Trophoblast cell (in vitro differentiated cells and primary cell): ENCODE measurements at regions not wholly inside any gene's neighbourhood (a gene's known extent, or its start where the extent isn't known, plus 50 kb on each side); places are given as distances from the start of the nearest gene placed in this dataset.

Experiments used
- DNase-seq, 2 donors: peaks; one replicate each; pipeline ENCODE4 v3.0.0-alpha.2; 2016
- H2AFZ ChIP-seq: 2 replicates; pipeline ENCODE4 v1.6.1; 2013; ENCODE audit warnings: low read length, moderate library complexity, mild to moderate bottlenecking; ENCODE audit not compliant: insufficient read depth, poor library complexity
- H2AK5ac ChIP-seq: 2 replicates; pipeline ENCODE4 v1.6.1; 2013; ENCODE audit warnings: mild to moderate bottlenecking, low read length
- H2BK120ac ChIP-seq: 2 replicates; pipeline ENCODE4 v1.6.1; 2013; ENCODE audit warnings: low read length, mild to moderate bottlenecking, moderate library complexity; ENCODE audit not compliant: insufficient read depth, poor library complexity
- H2BK12ac ChIP-seq: 2 replicates; pipeline ENCODE4 v1.6.1; 2013; ENCODE audit warnings: mild to moderate bottlenecking, low read length, moderate library complexity
- H2BK5ac ChIP-seq: 2 replicates; pipeline ENCODE4 v1.6.1; 2013; ENCODE audit warnings: low read length, low read depth, moderate library complexity, mild to moderate bottlenecking; ENCODE audit not compliant: poor library complexity
- H3K14ac ChIP-seq: 2 replicates; pipeline ENCODE4 v1.6.1; 2013; ENCODE audit warnings: mild to moderate bottlenecking, low read length
- H3K18ac ChIP-seq: 2 replicates; pipeline ENCODE4 v1.6.1; 2013; ENCODE audit warnings: mild to moderate bottlenecking, low read length
- H3K23ac ChIP-seq: 2 replicates; pipeline ENCODE4 v1.6.1; 2013; ENCODE audit warnings: low read length
- H3K27ac ChIP-seq: 2 replicates; pipeline ENCODE4 v1.5.1; 2013; ENCODE audit warnings: low read depth, mild to moderate bottlenecking, inconsistent platforms, low read length, moderate library complexity
- H3K27me3 ChIP-seq: 2 replicates; pipeline ENCODE4 v1.6.1; 2013; ENCODE audit warnings: inconsistent platforms, mild to moderate bottlenecking, low read length, moderate library complexity; ENCODE audit not compliant: insufficient read depth
- H3K36me3 ChIP-seq, 2 experiments: 1 replicate in 1 of 2; 2 replicates in 1 of 2; pipeline ENCODE4 v1.6.1; 2013; ENCODE audit warnings: low read length in 2 of 2, mild to moderate bottlenecking in 2 of 2, moderate library complexity in 1 of 2; ENCODE audit not compliant: insufficient read depth in 2 of 2, control insufficient read depth in 1 of 2
- H3K4ac ChIP-seq: 2 replicates; pipeline ENCODE4 v1.6.1; 2013; ENCODE audit warnings: low read depth, mild to moderate bottlenecking, low read length, moderate library complexity
- H3K4me1 ChIP-seq, 2 experiments: 1 replicate in 1 of 2; 2 replicates in 1 of 2; pipeline ENCODE4 v1.6.1; 2013; ENCODE audit warnings: low read length in 2 of 2, mild to moderate bottlenecking in 2 of 2, moderate library complexity in 1 of 2; ENCODE audit not compliant: insufficient read depth in 2 of 2, control insufficient read depth in 1 of 2
- H3K4me2 ChIP-seq: 2 replicates; pipeline ENCODE4 v1.6.1; 2013; ENCODE audit warnings: inconsistent platforms, mild to moderate bottlenecking, low read length, moderate library complexity
- H3K4me3 ChIP-seq: 2 replicates; pipeline ENCODE4 v1.5.1; 2013; ENCODE audit warnings: mild to moderate bottlenecking, low read depth, low read length, inconsistent platforms
- H3K79me1 ChIP-seq: one replicate; pipeline ENCODE4 v1.6.1; 2013; ENCODE audit warnings: low read length
- H3K79me2 ChIP-seq: 2 replicates; pipeline ENCODE4 v1.6.1; 2013; ENCODE audit warnings: low read length, mild to moderate bottlenecking; ENCODE audit not compliant: control insufficient read depth, insufficient read depth, poor library complexity
- H3K9ac ChIP-seq: 2 replicates; pipeline ENCODE4 v1.6.1; 2013; ENCODE audit warnings: mild to moderate bottlenecking, low read length
- H3K9me3 ChIP-seq: 2 replicates; pipeline ENCODE4 v1.6.1; 2013; ENCODE audit warnings: low read depth, mild to moderate bottlenecking, control low read depth, inconsistent platforms, low read length; ENCODE audit not compliant: insufficient read depth
- H4K12ac ChIP-seq: 2 replicates; pipeline ENCODE4 v1.6.1; 2013; ENCODE audit warnings: low read depth, mild to moderate bottlenecking, low read length, moderate library complexity
- H4K8ac ChIP-seq: 2 replicates; pipeline ENCODE4 v1.6.1; 2013; ENCODE audit warnings: low read depth, mild to moderate bottlenecking, low read length, moderate library complexity
- H4K91ac ChIP-seq: one replicate; pipeline ENCODE4 v1.6.1; 2013; ENCODE audit warnings: low read depth, mild to moderate bottlenecking, low read length, moderate library complexity
- WGBS: extraction: QIAGEN DNeasy Blood & Tissue Kit; methylation state at CpG from one replicate; pipeline ENCODE4 v1.1.7; 2013; ENCODE audit warnings: missing lambda C conversion rate; ENCODE audit not compliant: insufficient read length, insufficient coverage; ENCODE audit errors: extremely low coverage; 5-methylcytosine and 5-hydroxymethylcytosine counted together

- Histone ChIP-seq H2BK5ac (no peak overlapping the region), H3K9ac (no peak overlapping the region)
- no CpG with 5 or more reads among the region's 4 CpGs for WGBS
Observed at GRCh38 chr17:79669861-79670260, 59.0 kb upstream of the RBFOX3 start.

DNA sequence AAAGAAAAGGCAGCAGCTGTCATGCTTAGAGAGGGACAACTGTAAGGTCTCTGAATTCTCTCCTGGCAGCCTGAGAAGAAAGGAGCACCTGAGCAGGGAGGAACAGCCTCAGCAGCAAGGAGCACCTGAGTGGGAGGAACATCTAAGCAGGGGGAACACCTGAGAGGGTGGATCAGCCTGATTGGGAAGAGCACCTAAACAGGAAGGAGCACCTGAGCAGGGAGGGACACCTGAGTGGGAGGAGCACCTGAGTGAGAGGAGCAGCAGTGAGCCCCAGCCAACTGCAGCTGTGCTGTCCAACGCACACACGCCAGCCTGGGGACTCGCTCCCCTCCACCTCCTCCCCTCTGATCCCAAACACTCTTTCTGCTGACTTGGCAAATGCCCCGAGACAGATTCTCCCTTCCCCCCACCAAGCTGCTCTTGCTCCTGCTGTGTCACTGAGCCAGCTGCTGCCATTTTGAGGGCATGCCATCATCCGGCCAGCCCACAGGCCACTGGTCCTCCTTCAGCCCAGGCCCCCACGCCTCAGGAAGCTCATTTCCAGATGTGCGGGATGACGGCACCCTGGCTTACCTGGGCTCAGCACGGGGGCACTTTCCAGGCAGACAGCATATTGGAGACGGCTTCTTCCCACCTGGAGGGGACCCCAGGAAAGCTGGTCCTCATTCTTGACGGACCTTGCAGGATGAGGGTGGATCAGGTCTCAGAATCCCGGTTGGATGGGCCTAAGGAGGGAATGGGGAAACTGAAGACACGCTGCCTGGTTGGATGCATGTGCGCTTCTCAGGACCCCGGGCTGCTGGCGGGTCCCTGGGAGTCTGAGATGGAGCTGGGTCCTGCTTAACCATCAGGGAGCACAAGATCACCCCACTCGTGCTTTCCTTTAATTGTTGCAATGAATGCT lies 57.7 kb upstream of the RBFOX3 start:
- DNase-seq: no peak
- Histone ChIP-seq H4K91ac (no peak overlapping the region), H2BK12ac (no peak overlapping the region), H3K9me3 (peaks cover 9% of the 10 kb centered on the region), H4K8ac (no peak overlapping the region), H3K4me2 (no peak overlapping the region), H3K9ac (no peak overlapping the region), H2AK5ac (no peak overlapping the region), H3K4ac (no peak overlapping the region), H2AFZ (no peak overlapping the region), H3K18ac (no peak overlapping the region), H3K4me1 (peaks cover 6 to 7% of the 10 kb centered on the region in 2 experiments), H2BK5ac (no peak overlapping the region), H3K27me3 (no peaks in the 10 kb centered on the region), H3K14ac (no peak overlapping the region), H4K12ac (no peak overlapping the region), H3K36me3 (no peaks in the 10 kb centered on the region), H3K23ac (no peak overlapping the region), H3K27ac (no peak overlapping the region), H2BK120ac (no peak overlapping the region), H3K79me1 (no peaks in the 10 kb centered on the region), H3K4me3 (no peak overlapping the region), H3K79me2 (no peaks in the 10 kb centered on the region)
- no CpG with 5 or more reads among the region's 17 CpGs for WGBS

More at GRCh38 chr17:79669861-79670260, 59.0 kb upstream of the RBFOX3 start:
- Histone ChIP-seq H4K8ac (no peak overlapping the region), H3K18ac (no peak overlapping the region), H3K79me1 (no peaks in the 10 kb centered on the region), H3K4me2 (no peak overlapping the region), H3K9me3 (peaks cover 18% of the 10 kb centered on the region), H2BK12ac (no peak overlapping the region), H3K23ac (no peak overlapping the region), H2AFZ (no peak overlapping the region), H3K4me3 (no peak overlapping the region), H4K91ac (no peak overlapping the region), H3K27ac (no peak overlapping the region), H2AK5ac (no peak overlapping the region), H4K12ac (no peak overlapping the region), H3K27me3 (no peaks in the 10 kb centered on the region), H3K14ac (no peak overlapping the region), H3K4ac (no peak overlapping the region), H3K36me3 (no peaks in the 10 kb centered on the region), H3K4me1 (peaks cover 3% of the 10 kb centered on the region in 2 experiments), H2BK120ac (no peak overlapping the region), H3K79me2 (no peaks in the 10 kb centered on the region)
- DNase-seq: no peak

- Histone ChIP-seq H3K4me1 (peaks cover 6 to 7% of the 10 kb centered on the region in 2 experiments), H4K91ac (no peak overlapping the region), H3K4me3 (no peak overlapping the region), H3K4me2 (no peak overlapping the region), H3K23ac (no peak overlapping the region), H3K79me1 (no peaks in the 10 kb centered on the region), H3K36me3 (no peaks in the 10 kb centered on the region), H2AFZ (no peak overlapping the region), H2BK120ac (no peak overlapping the region), H2AK5ac (no peak overlapping the region), H2BK12ac (no peak overlapping the region), H3K9me3 (peaks cover 9% of the 10 kb centered on the region), H3K18ac (no peak overlapping the region), H3K4ac (no peak overlapping the region), H4K12ac (no peak overlapping the region), H3K27ac (no peak overlapping the region), H3K9ac (no peak overlapping the region), H3K79me2 (no peaks in the 10 kb centered on the region), H3K14ac (no peak overlapping the region), H2BK5ac (no peak overlapping the region), H4K8ac (no peak overlapping the region), H3K27me3 (no peaks in the 10 kb centered on the region)
- no peak for DNase-seq
- WGBS: no CpG with 5 or more reads among the region's 8 CpGs
Observed at GRCh38 chr17:79667746-79668145, 56.9 kb upstream of the RBFOX3 start.

- Histone ChIP-seq H3K4me1 (peaks cover 7 to 9% of the 10 kb centered on the region in 2 experiments), H3K4ac (no peak overlapping the region), H3K27ac (no peak overlapping the region), H3K18ac (no peak overlapping the region), H3K4me2 (no peak overlapping the region), H3K9me3 (peaks cover 5% of the 10 kb centered on the region), H2AK5ac (no peak overlapping the region), H3K4me3 (no peak overlapping the region), H3K23ac (no peak overlapping the region), H2BK12ac (no peak overlapping the region), H3K79me1 (no peaks in the 10 kb centered on the region), H3K79me2 (no peaks in the 10 kb centered on the region), H4K12ac (no peak overlapping the region), H3K14ac (no peak overlapping the region), H4K91ac (no peak overlapping the region), H3K27me3 (no peaks in the 10 kb centered on the region), H3K36me3 (no peaks in the 10 kb centered on the region), H4K8ac (no peak overlapping the region), H2AFZ (no peak overlapping the region), H2BK5ac (no peak overlapping the region), H2BK120ac (no peak overlapping the region), H3K9ac (no peak overlapping the region)
- DNase-seq: no peak
- WGBS: no CpG with 5 or more reads among the region's 14 CpGs
Observed at GRCh38 chr17:79667121-79667715, 56.4 kb upstream of the RBFOX3 start.
